GM19455 (cell line): ENCODE measurements at regions not wholly inside any gene's neighbourhood (a gene's known extent, or its start where the extent isn't known, plus 50 kb on each side); places are given as distances from the start of the nearest gene placed in this dataset.
"Not testable (repeated sequence)": the region's sequence is repeated elsewhere in the genome, so short reads cannot be mapped to it uniquely, and the experiment has no call there.

Source experiments
- ATAC-seq: cut with Tn5 transposase; IDR thresholded peaks from one replicate; pipeline ENCODE4 v1.9.1; 2021; ENCODE audit not compliant: unreplicated experiment

- ATAC-seq = no peak
Observed at GRCh38 chr4:81786766-81787165, 315.1 kb upstream of the RASGEF1B start.

DNA sequence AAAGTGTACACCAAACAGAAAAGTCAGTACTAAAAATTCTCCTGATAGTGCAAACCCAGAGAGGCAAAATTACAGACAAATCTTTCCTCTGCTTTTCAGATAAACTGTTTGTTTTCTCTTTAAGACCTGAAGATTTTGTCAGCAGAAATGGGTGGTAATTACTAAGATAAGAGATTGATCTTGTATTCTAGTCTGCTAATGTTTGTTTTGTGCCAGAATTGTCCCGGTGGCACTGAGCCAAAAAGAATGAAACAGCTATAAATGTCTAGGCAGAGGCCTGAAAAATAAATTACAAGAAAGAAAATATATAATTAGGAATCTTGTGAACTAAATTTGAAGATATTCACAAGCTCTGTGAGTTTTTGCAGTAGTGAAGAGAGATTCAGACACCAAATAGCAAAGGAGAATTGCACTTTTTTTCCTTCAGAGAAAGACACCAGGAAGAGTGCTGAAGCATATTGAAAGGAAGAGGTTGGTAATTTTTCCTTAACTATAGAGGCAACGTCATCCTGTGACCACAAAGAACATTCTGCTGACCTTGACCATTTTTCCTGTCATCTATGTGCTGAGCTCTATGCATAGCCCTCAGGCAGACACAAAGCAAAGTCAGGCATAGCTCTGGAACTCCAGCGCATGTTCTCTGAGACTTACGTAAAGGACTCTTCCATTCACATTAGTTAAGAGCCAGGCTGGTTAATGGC lies 314.5 kb upstream of the RASGEF1B start:
- ATAC-seq = no peak

GRCh38 chr4:81785338-81785737 lies 313.6 kb upstream of the RASGEF1B start:
- no peak for ATAC-seq

- no peak for ATAC-seq
Observed at GRCh38 chr4:81783558-81783957, 311.9 kb upstream of the RASGEF1B start.

GRCh38 chr4:81781799-81782198 lies 310.1 kb upstream of the RASGEF1B start:
- ATAC-seq = no peak

GRCh38 chr4:81777718-81778117 lies 306.0 kb upstream of the RASGEF1B start:
- ATAC-seq = not testable (repeated sequence)

DNA sequence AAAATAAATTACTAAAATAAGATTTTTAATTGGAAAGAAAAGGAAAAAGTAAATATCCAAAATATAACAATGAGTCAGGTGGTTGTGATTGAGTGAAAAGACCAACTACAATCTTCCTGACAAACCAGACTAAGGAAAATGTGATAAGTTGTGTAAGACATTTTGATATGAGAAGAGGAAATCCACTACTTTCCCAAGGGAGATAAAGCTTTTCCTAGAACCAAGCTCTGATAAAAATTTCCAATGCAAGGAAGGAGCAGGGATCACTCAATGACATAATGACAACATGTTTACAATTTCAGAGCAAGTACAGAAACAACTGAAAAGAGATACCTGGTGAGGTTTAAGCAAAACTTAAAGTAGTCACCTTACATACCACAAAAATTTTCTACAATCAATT lies 305.1 kb upstream of the RASGEF1B start:
- no peak for ATAC-seq

- no peak for ATAC-seq
Observed at GRCh38 chr4:81773557-81773956, 301.9 kb upstream of the RASGEF1B start.

DNA sequence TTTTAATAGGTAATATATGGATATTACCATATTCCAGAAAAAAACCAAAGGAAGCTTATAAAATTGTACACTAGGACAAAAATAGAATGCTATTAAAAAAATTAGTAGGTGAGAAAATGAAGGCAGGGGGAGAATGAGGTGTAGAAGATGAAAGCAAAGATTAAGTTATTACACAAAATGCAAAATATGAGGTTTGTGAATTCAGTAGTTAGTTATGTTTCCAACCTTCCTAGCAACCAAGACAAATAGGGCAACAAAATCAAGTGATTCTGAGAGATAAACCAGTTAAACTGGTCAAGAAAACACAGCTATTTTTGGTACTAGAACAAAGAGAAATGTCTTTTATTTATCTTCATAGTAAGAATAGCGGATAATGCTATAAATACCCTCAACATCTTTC lies 300.0 kb upstream of the RASGEF1B start:
- no peak for ATAC-seq

DNA sequence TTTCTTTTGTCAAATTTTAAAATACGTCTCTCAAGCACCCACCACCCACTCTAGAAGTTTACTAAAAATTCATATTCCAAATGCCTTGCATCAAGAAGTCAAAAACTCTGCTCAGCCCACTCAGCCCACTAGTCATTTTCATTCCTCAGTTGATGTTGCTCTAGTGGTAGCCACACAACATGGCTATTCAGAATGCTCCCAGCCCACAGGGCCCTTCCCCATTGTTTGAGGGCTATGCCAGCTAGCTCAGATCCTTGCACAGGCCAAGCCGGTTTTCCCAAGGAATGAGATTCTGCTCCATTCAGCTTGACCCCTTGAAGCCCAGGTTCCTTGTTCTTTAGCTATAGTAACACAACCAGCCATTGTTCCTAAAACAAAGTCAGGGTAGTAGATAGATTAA lies 297.5 kb upstream of the RASGEF1B start:
- ATAC-seq = no peak

DNA sequence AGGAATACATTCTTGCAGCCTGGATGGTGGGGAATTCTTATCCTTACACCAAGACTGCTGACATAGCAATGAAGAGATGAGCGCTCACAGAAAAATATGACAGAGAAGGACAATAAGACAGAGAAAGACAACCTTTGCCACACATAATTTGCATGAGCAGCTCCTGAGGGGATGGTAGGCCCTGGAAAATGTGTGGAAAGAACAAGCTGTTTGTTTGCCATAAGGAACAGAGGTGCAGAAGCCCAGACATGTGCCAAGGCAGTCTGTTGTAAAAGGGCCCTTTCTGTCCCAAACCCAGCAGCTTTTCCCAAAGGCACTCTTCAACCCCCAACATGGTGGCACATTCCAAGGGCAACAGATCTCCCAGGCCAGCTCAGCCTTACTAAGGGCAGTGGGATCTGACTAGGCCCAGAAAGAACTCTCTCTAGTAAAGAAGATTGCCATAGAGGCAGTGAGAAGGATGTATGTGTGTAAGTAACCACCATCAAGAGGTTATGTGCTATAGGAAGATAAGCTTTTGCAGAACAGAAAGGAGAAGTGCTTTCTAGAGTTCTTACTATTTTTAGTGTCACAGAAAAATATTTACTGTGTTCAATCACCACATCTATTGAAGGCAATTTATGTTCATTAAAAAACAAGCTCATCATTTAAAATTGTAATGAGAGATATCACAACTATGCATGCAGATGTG lies 287.0 kb upstream of the RASGEF1B start:
- ATAC-seq = no peak

GRCh38 chr4:81757691-81758090 lies 286.0 kb upstream of the RASGEF1B start:
- ATAC-seq = no peak

- ATAC-seq = peak; percentile 80
Observed at GRCh38 chr4:81756973-81757372, 285.3 kb upstream of the RASGEF1B start.

- ATAC-seq = no peak
Observed at GRCh38 chr4:81756042-81756441, 284.3 kb upstream of the RASGEF1B start.

DNA sequence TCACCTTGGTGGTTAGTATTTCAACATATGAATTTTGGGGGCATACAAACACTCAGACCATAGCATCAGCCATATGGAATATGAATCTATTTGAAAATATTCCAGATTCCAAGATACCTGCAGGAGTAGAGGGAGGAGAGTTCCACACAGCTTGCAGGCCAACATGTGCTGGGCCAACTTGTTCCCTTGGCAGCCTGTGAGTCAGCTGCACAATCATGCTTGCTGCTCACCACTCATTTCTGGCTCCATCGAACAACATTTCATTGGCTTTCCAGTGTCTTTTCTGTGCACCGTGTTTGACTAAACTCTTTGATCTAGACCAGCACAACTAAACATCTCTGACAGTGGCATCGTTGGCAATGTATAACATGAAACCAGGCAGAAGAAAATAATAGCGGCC lies 282.5 kb upstream of the RASGEF1B start:
- ATAC-seq = no peak

DNA sequence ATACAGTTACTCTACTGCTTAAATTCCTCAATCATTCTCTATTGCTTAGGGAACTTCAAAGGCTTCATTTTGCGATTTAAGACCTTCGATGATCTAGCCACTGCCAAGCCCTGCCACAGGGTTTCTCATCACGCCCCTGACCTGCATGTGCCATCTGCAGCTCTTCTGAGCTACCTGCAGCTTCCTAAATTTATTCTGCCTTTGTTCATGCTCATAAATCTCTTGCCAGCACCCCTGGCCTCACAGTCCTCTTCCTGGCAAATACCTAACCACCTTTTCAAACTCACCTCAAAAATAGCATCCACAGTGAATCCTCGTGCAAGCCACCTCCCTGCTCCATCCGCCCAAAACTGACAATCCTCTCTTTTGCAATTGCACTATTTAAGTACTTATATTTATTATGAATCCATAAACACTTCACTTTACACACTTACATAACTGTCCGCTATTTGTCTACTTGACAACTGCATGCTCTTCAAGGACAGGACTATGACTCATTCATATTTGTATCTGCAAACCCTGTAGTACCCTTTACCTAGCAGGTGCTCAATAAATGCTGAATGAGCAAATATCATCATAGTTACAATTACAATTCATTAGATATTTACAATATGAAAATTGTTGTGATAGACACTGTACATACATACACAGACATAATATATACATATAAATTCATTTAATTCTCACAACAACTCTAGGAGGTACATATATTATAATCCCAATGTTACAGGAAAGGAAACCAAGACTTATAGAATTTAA lies 280.0 kb upstream of the RASGEF1B start:
- ATAC-seq = no peak

DNA sequence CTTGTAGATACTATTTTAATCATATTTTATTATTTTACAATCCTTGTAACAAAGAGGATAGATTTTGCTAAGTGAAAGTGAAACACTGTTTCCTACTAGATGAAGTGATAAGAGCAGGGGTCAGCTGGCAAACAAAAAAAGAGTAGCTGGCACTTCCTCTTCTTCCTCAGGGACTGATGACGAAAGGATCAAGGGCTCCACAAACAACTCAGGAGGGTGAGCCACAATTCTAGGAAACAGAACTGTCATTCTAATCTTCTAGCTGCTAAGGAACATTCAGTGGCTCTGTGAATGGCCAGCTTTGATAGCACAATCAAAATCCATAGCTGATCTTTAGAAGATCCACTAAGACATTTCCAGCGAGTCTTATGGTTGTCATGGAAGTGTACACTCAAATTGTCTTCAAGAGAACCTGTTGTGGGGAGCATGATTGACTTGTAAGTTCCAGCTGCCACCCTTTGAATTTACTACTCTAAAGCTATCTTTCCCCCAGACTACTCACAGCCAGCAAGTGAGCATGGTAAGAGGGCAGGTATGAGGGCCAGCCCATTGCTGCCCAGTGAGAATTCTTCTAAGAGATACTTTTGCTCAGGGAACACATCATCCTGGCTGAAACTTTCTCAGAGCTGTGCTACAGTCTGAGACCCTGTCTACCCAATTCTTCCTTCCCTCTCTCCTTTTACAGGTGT lies 275.7 kb upstream of the RASGEF1B start:
- ATAC-seq = no peak

DNA sequence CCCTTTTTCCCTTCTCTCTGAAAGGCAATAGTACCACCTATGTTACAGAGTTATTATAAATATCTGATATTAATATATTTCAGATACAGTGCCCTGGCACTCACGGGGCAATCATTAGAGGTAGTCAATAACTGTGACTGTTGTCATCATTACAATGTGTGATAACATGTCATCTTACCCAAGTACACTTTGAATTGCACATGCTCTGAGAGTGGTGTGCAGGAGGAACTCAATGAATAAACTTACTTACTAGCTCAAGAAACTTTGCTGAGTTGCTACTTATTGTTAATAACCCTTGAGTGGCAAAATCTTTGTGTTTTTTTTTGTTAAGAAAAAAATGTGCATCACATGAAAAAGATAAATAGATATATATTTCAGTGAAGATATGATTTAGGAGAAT lies 275.1 kb upstream of the RASGEF1B start:
- no peak for ATAC-seq

DNA sequence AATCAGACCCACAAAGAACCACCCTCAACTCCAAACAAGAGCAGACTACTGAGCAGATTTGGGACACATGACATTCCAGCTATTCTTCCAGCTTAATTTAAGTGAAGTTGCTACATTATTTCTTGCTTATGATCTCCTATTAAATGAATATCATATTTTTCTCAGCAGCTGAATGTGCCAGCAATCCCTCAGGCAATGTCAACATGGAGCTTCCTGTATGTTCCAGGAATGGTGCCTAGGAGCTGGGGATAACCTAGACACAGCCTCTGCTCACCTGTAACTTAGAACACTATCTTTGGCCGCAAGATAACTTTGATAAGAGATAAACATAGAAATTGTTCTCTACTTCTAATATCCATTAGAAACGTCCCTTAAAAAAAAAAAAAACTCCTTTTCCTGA lies 274.4 kb upstream of the RASGEF1B start:
- ATAC-seq = no peak

- ATAC-seq = no peak
Observed at GRCh38 chr4:81745050-81745449, 273.3 kb upstream of the RASGEF1B start.

- ATAC-seq = no peak
Observed at GRCh38 chr4:81743731-81744435, 272.2 kb upstream of the RASGEF1B start.
